SKM-1 (cell line): ENCODE measurements at regions not wholly inside any gene's neighbourhood (a gene's known extent, or its start where the extent isn't known, plus 50 kb on each side); places are given as distances from the start of the nearest gene placed in this dataset.

Experiments used
- DNase-seq: peaks from one replicate; lab custom pipeline; 2025; ENCODE audit not compliant: unreplicated experiment; lab: John Stamatoyannopoulos, UW

- no peak for DNase-seq
Measured at GRCh38 chr6:147063469-147064031, 140.7 kb upstream of the STXBP5 start.

- DNase-seq, result no peak
Measured at GRCh38 chr6:147065786-147066185, 138.4 kb upstream of the STXBP5 start.

- no peak for DNase-seq
Measured at GRCh38 chr6:147067184-147067583, 137.0 kb upstream of the STXBP5 start.

GRCh38 chr6:147071776-147072175 is 132.4 kb upstream of the STXBP5 start:
- peak; percentile 1 for DNase-seq

GRCh38 chr6:147075381-147075780 is 128.8 kb upstream of the STXBP5 start:
- DNase-seq, result no peak

- no peak for DNase-seq
Measured at GRCh38 chr6:147077251-147077650, 127.0 kb upstream of the STXBP5 start.

GRCh38 chr6:147078106-147078505 is 126.1 kb upstream of the STXBP5 start:
- DNase-seq, result no peak

GRCh38 chr6:147078602-147079001 is 125.6 kb upstream of the STXBP5 start:
- no peak for DNase-seq

- no peak for DNase-seq
Measured at GRCh38 chr6:147080225-147080624, 124.0 kb upstream of the STXBP5 start.

- DNase-seq, result no peak
Measured at GRCh38 chr6:147081076-147081609, 123.1 kb upstream of the STXBP5 start.

GRCh38 chr6:147087641-147088040 is 116.6 kb upstream of the STXBP5 start:
- DNase-seq, result no peak

GRCh38 chr6:147088861-147089260 is 115.4 kb upstream of the STXBP5 start:
- DNase-seq, result no peak

- DNase-seq, result no peak
Measured at GRCh38 chr6:147095316-147095715, 108.9 kb upstream of the STXBP5 start.

GRCh38 chr6:147099974-147100373 is 104.2 kb upstream of the STXBP5 start:
- DNase-seq, result no peak

GRCh38 chr6:147103007-147103406 is 101.2 kb upstream of the STXBP5 start:
- no peak for DNase-seq

- DNase-seq, result no peak
Measured at GRCh38 chr6:147103694-147104093, 100.5 kb upstream of the STXBP5 start.

GRCh38 chr6:147105786-147106185 is 98.4 kb upstream of the STXBP5 start:
- no peak for DNase-seq

GRCh38 chr6:147106759-147107401 is 97.3 kb upstream of the STXBP5 start:
- DNase-seq, result peak; percentile 6

GRCh38 chr6:147108259-147108910 is 95.8 kb upstream of the STXBP5 start:
- DNase-seq, result no peak

- DNase-seq, result no peak
Measured at GRCh38 chr6:147109707-147110106, 94.5 kb upstream of the STXBP5 start.

- no peak for DNase-seq
Measured at GRCh38 chr6:147116056-147116455, 88.2 kb upstream of the STXBP5 start.

- peak; percentile 44 for DNase-seq
Measured at GRCh38 chr6:147117011-147117410, 87.2 kb upstream of the STXBP5 start.
